PC-3 (cell line): ENCODE measurements at regions not wholly inside any gene's neighbourhood (a gene's known extent, or its start where the extent isn't known, plus 50 kb on each side); places are given as distances from the start of the nearest gene placed in this dataset.

ENCODE experiments used
- ATAC-seq: fragments of 200-7000 bp; cut with Tn5 transposase; 2 replicates; pipeline ENCODE4 v1.9.1; 2020; ENCODE audit warnings: mild to moderate bottlenecking, moderate library complexity
- BruUV-seq: library from RNA; stranded (reverse); fragments of 400-500 nt; replicated peaks from 2 replicates; lab custom pipeline; 2021; lab: Mats Ljungman, UMichigan
- CTCF ChIA-PET: fragments of 300-600 bp; sonication (Branson Sonifier 250); formaldehyde crosslinking; loops from one replicate; lab custom pipeline; 2022; ENCODE audit warnings: antibody characterized with exemption; lab: Charles Lee
- POLR2A ChIA-PET: fragments of 300-600 bp; sonication (Branson Sonifier 250); formaldehyde crosslinking; loops from one replicate; lab custom pipeline; 2022; ENCODE audit warnings: antibody characterized with exemption; ENCODE audit not compliant: unreplicated experiment; lab: Charles Lee
- DNase-seq: peaks from one replicate; pipeline ENCODE4 v3.0.0-alpha.2; 2015
- H2AFZ ChIP-seq: fragments of 300-600 bp; sonication (generic); 2 replicates; pipeline ENCODE4 v1.6.0; 2016; ENCODE audit warnings: antibody characterized with exemption, low read length
- H3F3A ChIP-seq: fragments of 300-600 bp; sonication (generic); one replicate; pipeline ENCODE4 v1.6.0; 2017; ENCODE audit warnings: antibody characterized with exemption, low read length, control low read depth, mild to moderate bottlenecking; ENCODE audit not compliant: unreplicated experiment
- H3K27ac ChIP-seq: fragments of 300-600 bp; sonication (generic); 2 replicates; pipeline ENCODE4 v1.5.1; 2016; ENCODE audit warnings: mild to moderate bottlenecking, low read length
- H3K27me3 ChIP-seq: fragments of 300-600 bp; sonication (generic); 2 replicates; pipeline ENCODE4 v1.6.1; 2016; ENCODE audit warnings: low read length, mixed read lengths
- H3K36me3 ChIP-seq: fragments of 300-600 bp; sonication (generic); 2 replicates; pipeline ENCODE4 v1.6.1; 2016; ENCODE audit warnings: low read depth, mixed run types, low read length, mixed read lengths
- H3K4me1 ChIP-seq: fragments of 300-600 bp; sonication (generic); 2 replicates; pipeline ENCODE4 v1.5.1; 2016; ENCODE audit warnings: low read length; ENCODE audit not compliant: insufficient read depth
- H3K4me2 ChIP-seq: fragments of 300-600 bp; sonication (generic); 2 replicates; pipeline ENCODE4 v1.6.0; 2016; ENCODE audit warnings: low read length
- H3K4me3 ChIP-seq: fragments of 300-600 bp; sonication (generic); 2 replicates; pipeline ENCODE4 v1.5.1; 2016; ENCODE audit warnings: mild to moderate bottlenecking, low read length, mixed read lengths
- H3K79me2 ChIP-seq: fragments of 300-600 bp; sonication (generic); 2 replicates; pipeline ENCODE4 v1.6.1; 2017; ENCODE audit warnings: low read length, mixed read lengths
- H3K9ac ChIP-seq: fragments of 300-600 bp; sonication (generic); 2 replicates; pipeline ENCODE4 v1.6.0; 2016; ENCODE audit warnings: mild to moderate bottlenecking, low read length
- H3K9me2 ChIP-seq: fragments of 300-600 bp; sonication (generic); replicated peaks from 2 replicates; pipeline ENCODE4 v1.6.1; 2016; ENCODE audit warnings: mixed run types, low read length, mixed read lengths
- H3K9me3 ChIP-seq: fragments of 300-600 bp; sonication (generic); 2 replicates; pipeline ENCODE4 v1.6.1; 2016; ENCODE audit warnings: low read length, mixed read lengths
- H4K20me1 ChIP-seq: fragments of 300-600 bp; sonication (generic); 2 replicates; pipeline ENCODE4 v1.6.1; 2016; ENCODE audit warnings: low read length, mixed read lengths
- CTCF ChIP-seq: fragments of 300-600 bp; sonication (generic); conservative IDR thresholded peaks from 2 replicates; pipeline ENCODE4 v1.5.1; 2017; ENCODE audit warnings: antibody characterized with exemption, low read depth, mild to moderate bottlenecking, low read length
- EZH2 ChIP-seq: fragments of 300-600 bp; sonication (generic); IDR thresholded peaks from one replicate; pipeline ENCODE4 v1.6.1; 2017; ENCODE audit warnings: antibody characterized with exemption, mild to moderate bottlenecking, low read length; ENCODE audit not compliant: unreplicated experiment
- EZH2phosphoT487 ChIP-seq: fragments of 300-600 bp; sonication (generic); IDR thresholded peaks from 2 replicates; pipeline ENCODE4 v1.6.1; 2018; ENCODE audit warnings: mild to moderate bottlenecking, antibody characterized with exemption, low read length, borderline replicate concordance
- intact Hi-C: fragments of 100-400 bp; cut with micrococcal nuclease; formaldehyde crosslinking; loops from 2 replicates; pipeline ENCODE4 v1.9.0; 2023

- Histone ChIP-seq H3K4me2 (no peak overlapping the region), H3K79me2 (no peaks in the 10 kb centered on the region), H3K36me3 (no peaks in the 10 kb centered on the region), H3K9me2 (no peaks in the 10 kb centered on the region), H3K9ac (no peak overlapping the region), H2AFZ (no peak overlapping the region), H3K4me1 (peaks cover 34% of the 10 kb centered on the region), H3K9me3 (no peaks in the 10 kb centered on the region), H3K27ac (no peak overlapping the region), H3K27me3 (no peaks in the 10 kb centered on the region), H3K4me3 (no peak overlapping the region), H4K20me1 (no peaks in the 10 kb centered on the region), H3F3A (peaks cover 3% of the 10 kb centered on the region)
- POLR2A ChIA-PET: no interaction called here
- CTCF ChIA-PET: no interaction called here
- intact Hi-C loops: no loop called here
- no TSS peak for BruUV-seq
- DNase-seq: no peak
- no peak for TF ChIP-seq CTCF
- TF ChIP-seq EZH2: no peak
- TF ChIP-seq EZH2phosphoT487: no peak
- ATAC-seq: no peak
These were observed 69.4 kb downstream of the TOMM20 start for GRCh38 chr1:235059221-235059620.

GRCh38 chr1:235058695-235059094 is 69.9 kb downstream of the TOMM20 start:
- Histone ChIP-seq H3K9me2 (no peaks in the 10 kb centered on the region), H3K27me3 (no peaks in the 10 kb centered on the region), H3K27ac (no peak overlapping the region), H4K20me1 (no peaks in the 10 kb centered on the region), H3K4me3 (no peak overlapping the region), H3K4me1 (peaks cover 34% of the 10 kb centered on the region), H3F3A (peaks cover 3% of the 10 kb centered on the region), H3K79me2 (no peaks in the 10 kb centered on the region), H3K4me2 (no peak overlapping the region), H3K9me3 (no peaks in the 10 kb centered on the region), H3K36me3 (no peaks in the 10 kb centered on the region), H3K9ac (no peak overlapping the region), H2AFZ (no peak overlapping the region)
- CTCF ChIA-PET: no interaction called here
- POLR2A ChIA-PET: no interaction called here
- intact Hi-C loops: no loop called here
- DNase-seq (no peak), ATAC-seq (no peak)
- TF ChIP-seq EZH2 (no peak), CTCF (no peak), EZH2phosphoT487 (no peak)
- BruUV-seq: no TSS peak

GRCh38 chr1:235057385-235058306 is 71.0 kb downstream of the TOMM20 start:
- ChIA-PET CTCF (no interaction called here), POLR2A (no interaction called here)

More at GRCh38 chr1:235057385-235058306, 71.0 kb downstream of the TOMM20 start:
- H3K9me2 ChIP-seq: no peaks in the 10 kb centered on the region
- H3K27me3 ChIP-seq: no peaks in the 10 kb centered on the region
- peaks cover 3% of the 10 kb centered on the region for H3F3A ChIP-seq
- TF ChIP-seq CTCF (no peak), EZH2phosphoT487 (no peak), EZH2 (no peak)
- no peaks in the 10 kb centered on the region for H4K20me1 ChIP-seq
- peaks cover 25% of the 10 kb centered on the region for H3K4me1 ChIP-seq
- no peak overlapping the region for H3K4me3 ChIP-seq
- no TSS peak for BruUV-seq
- no peak for ATAC-seq
- intact Hi-C loops: no loop called here
- no peak overlapping the region for H3K9ac ChIP-seq
- no peak overlapping the region for H3K4me2 ChIP-seq
- H3K79me2 ChIP-seq: no peaks in the 10 kb centered on the region
- H2AFZ ChIP-seq: no peak overlapping the region
- no peaks in the 10 kb centered on the region for H3K9me3 ChIP-seq
- no peak for DNase-seq
- H3K27ac ChIP-seq: no peak overlapping the region
- no peaks in the 10 kb centered on the region for H3K36me3 ChIP-seq
